ENCODE measurements at regions not wholly inside any gene's neighbourhood (a gene's known extent, or its start where the extent isn't known, plus 50 kb on each side); places are given as distances from the start of the nearest gene placed in this dataset.

DNA sequence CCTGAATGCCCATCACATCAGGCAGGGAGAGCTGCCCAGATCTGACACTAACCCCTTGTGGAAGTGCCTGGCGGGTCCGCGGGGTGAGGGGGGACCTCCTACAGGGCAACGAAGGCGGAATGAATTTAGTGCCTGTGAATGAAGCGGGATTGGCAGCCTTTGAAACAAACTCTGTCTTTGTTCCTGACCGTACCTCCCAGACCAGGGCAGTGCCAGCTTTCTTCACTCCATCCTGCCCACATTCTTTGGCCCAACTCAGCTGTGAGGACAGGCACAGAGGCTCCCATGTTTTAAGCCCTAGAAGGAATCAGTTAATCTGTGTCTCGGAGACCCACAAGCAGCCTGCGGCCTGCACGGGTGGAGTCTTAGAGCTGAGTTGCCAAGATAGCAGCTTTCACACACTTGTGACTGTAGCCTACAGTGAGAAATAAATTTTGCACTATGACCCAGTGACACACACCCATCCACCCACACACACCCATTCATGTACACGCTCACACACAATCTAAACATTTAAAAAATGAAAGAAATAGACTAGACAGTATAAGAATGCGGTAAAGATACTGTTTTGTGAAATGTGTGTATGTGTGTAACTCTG lies 60.1 kb upstream of the USP24 start:
- H3K27ac ChIP-seq (ENCODE audit: low read depth, low read length) = no peak overlapping the region
- H3K36me3 ChIP-seq (ENCODE audit: control insufficient read depth in 1 of 2, insufficient read depth in 2 of 2, low read length in 2 of 2) = no peaks in the 10 kb centered on the region
- no peaks in the 10 kb centered on the region for H3K9me3 ChIP-seq (ENCODE audit: control insufficient read depth in 1 of 2, low read length in 2 of 2)
- peaks cover 6 to 8% of the 10 kb centered on the region in 2 donors for H3K4me1 ChIP-seq (ENCODE audit: control insufficient read depth in 1 of 2, insufficient read depth in 2 of 2, low read length in 2 of 2)
- no peak overlapping the region for H3K4me3 ChIP-seq (ENCODE audit: low read depth in 1 of 2, low read length in 2 of 2)
- H3K9ac ChIP-seq (ENCODE audit: low read depth in 1 of 2, low read length in 2 of 2) = no peak overlapping the region
- no peaks in the 10 kb centered on the region for H3K27me3 ChIP-seq (ENCODE audit: control insufficient read depth in 1 of 2, insufficient read depth in 2 of 2, low read length in 2 of 2)

GRCh38 chr1:55272994-55273393 lies 57.8 kb upstream of the USP24 start:
- no peak overlapping the region for H3K4me3 ChIP-seq (ENCODE audit: low read depth in 1 of 2, low read length in 2 of 2)
- H3K36me3 ChIP-seq (ENCODE audit: control insufficient read depth in 1 of 2, insufficient read depth in 2 of 2, low read length in 2 of 2) = no peaks in the 10 kb centered on the region
- peaks cover 6 to 8% of the 10 kb centered on the region in 2 donors for H3K4me1 ChIP-seq (ENCODE audit: control insufficient read depth in 1 of 2, insufficient read depth in 2 of 2, low read length in 2 of 2)
- H3K9me3 ChIP-seq (ENCODE audit: control insufficient read depth in 1 of 2, low read length in 2 of 2) = no peaks in the 10 kb centered on the region
- H3K9ac ChIP-seq (ENCODE audit: low read depth in 1 of 2, low read length in 2 of 2) = no peak overlapping the region
- H3K27ac ChIP-seq (ENCODE audit: low read depth, low read length) = no peak overlapping the region
- H3K27me3 ChIP-seq (ENCODE audit: control insufficient read depth in 1 of 2, insufficient read depth in 2 of 2, low read length in 2 of 2) = no peaks in the 10 kb centered on the region
